H9 (cell line): ENCODE measurements at regions not wholly inside any gene's neighbourhood (a gene's known extent, or its start where the extent isn't known, plus 50 kb on each side); places are given as distances from the start of the nearest gene placed in this dataset.

ENCODE experiments used
- DNase-seq: peaks from one replicate; pipeline ENCODE4 v3.0.0-alpha.2; 2017
- H2AFZ ChIP-seq: one replicate; pipeline ENCODE4 v1.6.1; 2013; ENCODE audit warnings: mild to moderate bottlenecking, low read length, control low read depth, moderate library complexity
- H2AK5ac ChIP-seq: 2 replicates; pipeline ENCODE4 v1.6.1; 2013; ENCODE audit warnings: low read length, control low read depth, mixed read lengths; ENCODE audit not compliant: insufficient read length
- H2BK120ac ChIP-seq: one replicate; pipeline ENCODE4 v1.6.1; 2013; ENCODE audit warnings: low read depth, mild to moderate bottlenecking, low read length, control low read depth, inconsistent platforms; ENCODE audit not compliant: poor library complexity, severe bottlenecking
- H2BK12ac ChIP-seq: 2 replicates; pipeline ENCODE4 v1.6.1; 2013; ENCODE audit warnings: low read length, control low read depth, mixed read lengths, low read depth; ENCODE audit not compliant: insufficient read length
- H2BK15ac ChIP-seq: 2 replicates; pipeline ENCODE4 v1.6.1; 2013; ENCODE audit warnings: low read depth, low read length, control low read depth
- H2BK20ac ChIP-seq: one replicate; pipeline ENCODE4 v1.6.1; 2013; ENCODE audit warnings: low read depth, mild to moderate bottlenecking, low read length, control low read depth, inconsistent platforms; ENCODE audit not compliant: poor library complexity, severe bottlenecking
- H2BK5ac ChIP-seq: 2 replicates; pipeline ENCODE4 v1.6.1; 2013; ENCODE audit warnings: low read length, control low read depth, mixed read lengths; ENCODE audit not compliant: insufficient read length
- H3K14ac ChIP-seq: 2 replicates; pipeline ENCODE4 v1.6.1; 2013; ENCODE audit warnings: low read length, control low read depth; ENCODE audit not compliant: insufficient read depth
- H3K18ac ChIP-seq: 2 replicates; pipeline ENCODE4 v1.6.1; 2013; ENCODE audit warnings: low read depth, mild to moderate bottlenecking, mixed read lengths, low read length, control low read depth; ENCODE audit not compliant: insufficient read length
- H3K23ac ChIP-seq: 2 replicates; pipeline ENCODE4 v1.6.1; 2013; ENCODE audit warnings: low read length, control low read depth, mixed read lengths, low read depth; ENCODE audit not compliant: insufficient read length
- H3K23me2 ChIP-seq: 2 replicates; pipeline ENCODE4 v1.6.1; 2013; ENCODE audit warnings: low read depth, mild to moderate bottlenecking, mixed read lengths, low read length, control low read depth; ENCODE audit not compliant: insufficient read length, poor library complexity, severe bottlenecking
- H3K27ac ChIP-seq: 2 replicates; pipeline ENCODE4 v1.5.1; 2013; ENCODE audit warnings: low read length, control low read depth, mixed read lengths, low read depth; ENCODE audit not compliant: insufficient read length
- H3K27me3 ChIP-seq: 2 replicates; pipeline ENCODE4 v1.6.1; 2013; ENCODE audit warnings: low read length, control low read depth, inconsistent platforms; ENCODE audit not compliant: insufficient read depth
- H3K4ac ChIP-seq: 2 replicates; pipeline ENCODE4 v1.6.1; 2013; ENCODE audit warnings: low read depth, mild to moderate bottlenecking, control low read depth, inconsistent platforms, low read length, moderate library complexity
- H3K4me1 ChIP-seq: 2 replicates; pipeline ENCODE4 v1.6.1; 2013; ENCODE audit warnings: low read length, control low read depth, inconsistent platforms; ENCODE audit not compliant: insufficient read depth
- H3K4me2 ChIP-seq: 2 replicates; pipeline ENCODE4 v1.6.1; 2013; ENCODE audit warnings: low read length, control low read depth, mixed read lengths; ENCODE audit not compliant: insufficient read length, insufficient read depth
- H3K56ac ChIP-seq: 2 replicates; pipeline ENCODE4 v1.6.1; 2013; ENCODE audit warnings: low read depth, mild to moderate bottlenecking, mixed read lengths, low read length, control low read depth; ENCODE audit not compliant: insufficient read length
- H3K79me1 ChIP-seq: 2 replicates; pipeline ENCODE4 v1.6.1; 2013; ENCODE audit warnings: low read depth, mild to moderate bottlenecking, moderate library complexity, low read length, control low read depth, inconsistent platforms; ENCODE audit not compliant: insufficient read depth, poor library complexity, severe bottlenecking
- H3K79me2 ChIP-seq: 2 replicates; pipeline ENCODE4 v1.6.1; 2013; ENCODE audit warnings: low read length, control low read depth, inconsistent platforms; ENCODE audit not compliant: insufficient read depth
- H3K9ac ChIP-seq: 2 replicates; pipeline ENCODE4 v1.6.1; 2013; ENCODE audit warnings: low read length, control low read depth, mixed read lengths; ENCODE audit not compliant: insufficient read length; ENCODE audit errors: extremely low read depth
- H3K9me3 ChIP-seq: one replicate; pipeline ENCODE4 v1.6.1; 2013; ENCODE audit warnings: low read depth, low read length, inconsistent platforms; ENCODE audit not compliant: control insufficient read depth
- H3T11ph ChIP-seq: one replicate; pipeline ENCODE4 v1.6.1; 2013; ENCODE audit warnings: mild to moderate bottlenecking, low read length, control low read depth, inconsistent platforms
- H4K20me1 ChIP-seq: one replicate; pipeline ENCODE4 v1.6.1; 2013; ENCODE audit not compliant: control insufficient read depth, insufficient read length, insufficient read depth
- H4K5ac ChIP-seq: 2 replicates; pipeline ENCODE4 v1.6.1; 2013; ENCODE audit warnings: low read depth, mild to moderate bottlenecking, mixed read lengths, low read length, control low read depth; ENCODE audit not compliant: insufficient read length
- H4K8ac ChIP-seq: replicated peaks from 2 replicates; pipeline ENCODE4 v1.6.1; 2013; ENCODE audit warnings: low read length, control low read depth, mixed read lengths, low read depth; ENCODE audit not compliant: insufficient read length
- H4K91ac ChIP-seq: 2 replicates; pipeline ENCODE4 v1.6.1; 2013; ENCODE audit warnings: low read depth, mild to moderate bottlenecking, moderate library complexity, mixed read lengths, low read length, control low read depth; ENCODE audit not compliant: insufficient read length
- H3K27ac Mint-ChIP-seq, 3 experiments: 2 replicates in 2 of 3; 3 replicates in 1 of 3; pipeline ENCODE4 v1.8.0; 2020 to 2021; ENCODE audit warnings: mixed read lengths in 3 of 3, mild to moderate bottlenecking in 1 of 3, moderate library complexity in 1 of 3
- H3K27me3 Mint-ChIP-seq: 2 replicates; pipeline ENCODE4 v1.8.0; 2021; ENCODE audit warnings: low read depth, mild to moderate bottlenecking, moderate library complexity, mixed read lengths
- H3K36me3 Mint-ChIP-seq, 3 experiments: 2 replicates in 2 of 3; 3 replicates in 1 of 3; pipeline ENCODE4 v1.8.0; 2020 to 2021; ENCODE audit warnings: low read depth in 3 of 3, mixed read lengths in 3 of 3; ENCODE audit not compliant: insufficient read depth in 1 of 3
- H3K4me1 Mint-ChIP-seq, 2 experiments: 2 replicates each; pipeline ENCODE4 v1.8.0; 2020; ENCODE audit warnings: mixed read lengths in 2 of 2
- H3K4me3 Mint-ChIP-seq, 2 experiments: 2 replicates in 1 of 2; 3 replicates in 1 of 2; pipeline ENCODE4 v1.8.0; 2020 to 2021; ENCODE audit warnings: mild to moderate bottlenecking in 2 of 2, mixed read lengths in 2 of 2, moderate library complexity in 1 of 2
- H3K9me3 Mint-ChIP-seq, 2 experiments: 2 replicates in 1 of 2; 3 replicates in 1 of 2; pipeline ENCODE4 v1.8.0; 2020; ENCODE audit warnings: mild to moderate bottlenecking in 2 of 2, mixed read lengths in 2 of 2, moderate library complexity in 1 of 2
- WGBS: extraction: QIAGEN DNeasy Blood & Tissue Kit; methylation state at CpG from one replicate; pipeline ENCODE4 v1.1.7; 2013; ENCODE audit warnings: missing lambda C conversion rate, low lambda C conversion rate, mixed read lengths; ENCODE audit not compliant: insufficient read length; ENCODE audit errors: extremely low coverage; 5-methylcytosine and 5-hydroxymethylcytosine counted together
- TF ChIP-seq, protein P1 (sequence below): fragments of 200-600 bp; sonication (generic); conservative IDR thresholded peaks from 3 replicates; pipeline ENCODE4 v1.8.0; 2021; ENCODE audit warnings: antibody characterized with exemption, mild to moderate bottlenecking

DNA sequence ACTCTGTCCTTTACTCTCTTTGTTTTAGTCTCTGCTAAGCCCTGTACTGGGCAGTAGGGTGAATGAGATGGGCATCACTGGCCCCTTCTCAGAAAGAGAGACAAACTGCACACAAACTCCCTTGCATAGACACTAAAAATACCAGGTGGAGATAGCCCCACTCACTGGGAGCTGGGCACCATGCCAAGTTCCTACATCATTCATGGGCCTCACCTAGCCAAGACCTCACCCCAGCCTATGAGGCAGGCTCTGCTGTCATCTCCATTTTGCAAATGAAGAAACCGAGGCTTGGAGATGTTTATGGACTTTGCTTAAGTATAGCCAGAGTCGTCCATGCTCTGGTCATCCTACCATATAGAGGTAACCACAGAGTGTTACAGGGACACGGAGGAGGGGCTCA, 499.8 kb upstream of the CDH11 start:
- H3K9me3 Mint-ChIP-seq = no peaks in the 10 kb centered on the region

More for the DNA sequence above, 499.8 kb upstream of the CDH11 start:
- Histone ChIP-seq H3T11ph (no peak overlapping the region), H3K9ac (no peak overlapping the region), H2BK12ac (no peak overlapping the region), H3K4me1 (no peaks in the 10 kb centered on the region), H3K27me3 (no peaks in the 10 kb centered on the region; the same call in 1 of the 2 replicates), H3K9me3 (no peaks in the 10 kb centered on the region), H3K79me1 (no peaks in the 10 kb centered on the region), H3K14ac (no peak overlapping the region), H2AFZ (no peak overlapping the region), H2BK20ac (no peak overlapping the region), H3K18ac (no peak overlapping the region), H2BK120ac (no peak overlapping the region), H3K23ac (no peak overlapping the region), H3K4me2 (no peak overlapping the region), H3K27ac (no peak overlapping the region), H4K91ac (no peak overlapping the region), H3K23me2 (no peaks in the 10 kb centered on the region), H2AK5ac (no peak overlapping the region), H4K8ac (no peak overlapping the region), H4K20me1 (no peaks in the 10 kb centered on the region), H3K56ac (no peak overlapping the region), H3K4ac (no peak overlapping the region), H4K5ac (no peak overlapping the region), H3K79me2 (no peaks in the 10 kb centered on the region), H2BK15ac (no peak overlapping the region), H2BK5ac (no peak overlapping the region)
- WGBS = no CpG with 5 or more reads among the region's 3 CpGs
- Mint-ChIP-seq H3K36me3 (no peaks in the 10 kb centered on the region), H3K27me3 (peaks cover 8% of the 10 kb centered on the region), H3K27ac (no peak overlapping the region; a peak in 1 of 7 replicates), H3K4me1 (peaks cover 0 to 4% of the 10 kb centered on the region in 2 experiments; a peak in 1 of 4 replicates), H3K4me3 (no peak overlapping the region)
- DNase-seq = no peak
- TF ChIP-seq, protein P1, sequence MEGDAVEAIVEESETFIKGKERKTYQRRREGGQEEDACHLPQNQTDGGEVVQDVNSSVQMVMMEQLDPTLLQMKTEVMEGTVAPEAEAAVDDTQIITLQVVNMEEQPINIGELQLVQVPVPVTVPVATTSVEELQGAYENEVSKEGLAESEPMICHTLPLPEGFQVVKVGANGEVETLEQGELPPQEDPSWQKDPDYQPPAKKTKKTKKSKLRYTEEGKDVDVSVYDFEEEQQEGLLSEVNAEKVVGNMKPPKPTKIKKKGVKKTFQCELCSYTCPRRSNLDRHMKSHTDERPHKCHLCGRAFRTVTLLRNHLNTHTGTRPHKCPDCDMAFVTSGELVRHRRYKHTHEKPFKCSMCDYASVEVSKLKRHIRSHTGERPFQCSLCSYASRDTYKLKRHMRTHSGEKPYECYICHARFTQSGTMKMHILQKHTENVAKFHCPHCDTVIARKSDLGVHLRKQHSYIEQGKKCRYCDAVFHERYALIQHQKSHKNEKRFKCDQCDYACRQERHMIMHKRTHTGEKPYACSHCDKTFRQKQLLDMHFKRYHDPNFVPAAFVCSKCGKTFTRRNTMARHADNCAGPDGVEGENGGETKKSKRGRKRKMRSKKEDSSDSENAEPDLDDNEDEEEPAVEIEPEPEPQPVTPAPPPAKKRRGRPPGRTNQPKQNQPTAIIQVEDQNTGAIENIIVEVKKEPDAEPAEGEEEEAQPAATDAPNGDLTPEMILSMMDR = no peak
